22Rv1 (cell line): ENCODE measurements at regions not wholly inside any gene's neighbourhood (a gene's known extent, or its start where the extent isn't known, plus 50 kb on each side); places are given as distances from the start of the nearest gene placed in this dataset.

ENCODE experiments used
- ZFX ChIP-seq: fragments of 450-650 bp; IDR thresholded peaks from 2 replicates; pipeline ENCODE4 v1.6.1; 2017; ENCODE audit warnings: antibody characterized with exemption, borderline replicate concordance
- TF ChIP-seq, protein P1 (sequence below): fragments of 450-650 bp; IDR thresholded peaks from 2 replicates; pipeline ENCODE4 v1.5.1; 2017; ENCODE audit warnings: mild to moderate bottlenecking

GRCh38 chr12:98074286-98074685 is 441.1 kb upstream of the TMPO start:
- TF ChIP-seq, protein P1, sequence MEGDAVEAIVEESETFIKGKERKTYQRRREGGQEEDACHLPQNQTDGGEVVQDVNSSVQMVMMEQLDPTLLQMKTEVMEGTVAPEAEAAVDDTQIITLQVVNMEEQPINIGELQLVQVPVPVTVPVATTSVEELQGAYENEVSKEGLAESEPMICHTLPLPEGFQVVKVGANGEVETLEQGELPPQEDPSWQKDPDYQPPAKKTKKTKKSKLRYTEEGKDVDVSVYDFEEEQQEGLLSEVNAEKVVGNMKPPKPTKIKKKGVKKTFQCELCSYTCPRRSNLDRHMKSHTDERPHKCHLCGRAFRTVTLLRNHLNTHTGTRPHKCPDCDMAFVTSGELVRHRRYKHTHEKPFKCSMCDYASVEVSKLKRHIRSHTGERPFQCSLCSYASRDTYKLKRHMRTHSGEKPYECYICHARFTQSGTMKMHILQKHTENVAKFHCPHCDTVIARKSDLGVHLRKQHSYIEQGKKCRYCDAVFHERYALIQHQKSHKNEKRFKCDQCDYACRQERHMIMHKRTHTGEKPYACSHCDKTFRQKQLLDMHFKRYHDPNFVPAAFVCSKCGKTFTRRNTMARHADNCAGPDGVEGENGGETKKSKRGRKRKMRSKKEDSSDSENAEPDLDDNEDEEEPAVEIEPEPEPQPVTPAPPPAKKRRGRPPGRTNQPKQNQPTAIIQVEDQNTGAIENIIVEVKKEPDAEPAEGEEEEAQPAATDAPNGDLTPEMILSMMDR, result no peak
- TF ChIP-seq ZFX, result no peak
